A172 (cell line): ENCODE measurements at regions not wholly inside any gene's neighbourhood (a gene's known extent, or its start where the extent isn't known, plus 50 kb on each side); places are given as distances from the start of the nearest gene placed in this dataset.
A peak's percentile ranks its signal among the peaks of the same experiment; 100 is the strongest.
"Not testable (repeated sequence)": the region's sequence is repeated elsewhere in the genome, so short reads cannot be mapped to it uniquely, and the experiment has no call there.

Experiments
- DNase-seq: peaks from one replicate; pipeline ENCODE4 v3.0.0-alpha.2; 2015; ENCODE audit warnings: low spot score

GRCh38 chr9:110093417-110093816 is 114.5 kb downstream of the C9orf152 start:
- no peak for DNase-seq

- DNase-seq, result no peak
These were observed 114.1 kb downstream of the C9orf152 start for GRCh38 chr9:110093871-110094270.

DNA sequence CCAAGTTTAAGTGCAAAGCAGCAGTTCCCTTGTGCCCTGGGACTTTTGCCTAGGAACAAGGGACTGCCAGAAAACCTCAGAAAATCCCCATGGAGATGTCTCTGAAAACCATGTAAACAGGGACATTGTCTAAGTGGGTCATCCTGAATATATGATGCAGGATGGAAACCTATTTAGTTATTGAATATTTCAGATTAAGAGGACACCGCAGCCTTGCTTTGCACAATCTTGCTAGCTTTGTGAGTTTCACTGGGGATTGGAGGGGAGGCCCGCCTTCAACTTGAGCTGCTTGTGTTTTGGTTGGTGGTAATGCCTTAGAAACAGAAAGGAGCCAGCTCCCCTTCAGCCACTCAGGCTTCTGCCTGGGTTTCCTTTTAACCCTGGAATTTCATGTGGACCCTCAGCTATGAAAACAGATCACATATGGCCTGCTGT is 112.8 kb downstream of the C9orf152 start:
- DNase-seq, result no peak

- DNase-seq, result no peak
These were observed 112.2 kb downstream of the C9orf152 start for GRCh38 chr9:110095776-110096175.

GRCh38 chr9:110096674-110097073 is 111.3 kb downstream of the C9orf152 start:
- DNase-seq, result not testable (repeated sequence)

DNA sequence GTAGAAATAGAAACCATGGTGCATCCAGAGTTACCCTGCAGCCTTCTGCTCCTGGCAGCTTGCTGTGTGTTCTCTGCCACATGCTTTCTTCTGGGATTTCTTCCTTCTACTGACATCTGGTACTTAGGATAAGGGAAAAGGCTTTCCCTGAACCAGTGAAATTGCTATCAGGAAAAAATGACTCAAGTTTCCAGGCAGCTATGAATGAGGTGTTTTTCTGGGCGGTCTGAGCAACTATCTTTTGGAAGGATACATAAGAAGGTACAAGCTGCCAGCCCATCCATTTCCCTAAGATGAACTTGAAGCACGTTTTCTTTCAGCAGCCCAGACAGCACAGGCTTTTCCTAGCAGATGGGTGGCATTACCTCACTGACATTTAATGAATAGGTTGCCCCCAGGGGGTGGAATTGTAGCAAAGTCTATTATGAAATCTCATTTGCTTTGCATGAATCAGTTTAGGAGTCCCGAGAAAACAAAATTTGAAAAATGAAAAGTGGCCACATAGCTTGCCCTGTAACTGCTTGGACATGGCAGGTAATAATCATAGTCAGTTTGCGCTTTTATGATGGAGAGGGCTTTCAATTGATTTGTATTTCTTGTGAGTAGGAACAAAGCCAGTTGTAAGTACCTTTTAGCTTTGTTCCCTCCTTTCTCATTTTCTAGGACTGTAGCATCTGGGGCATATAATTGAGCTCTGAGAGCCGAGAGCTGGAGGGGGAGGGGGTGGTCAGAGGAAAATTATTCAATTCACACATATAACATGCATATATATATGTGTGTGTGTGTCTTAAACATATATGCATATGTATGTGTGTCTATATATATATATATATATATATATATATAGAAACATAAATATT is 108.5 kb downstream of the C9orf152 start:
- peak; percentile 60 for DNase-seq

DNA sequence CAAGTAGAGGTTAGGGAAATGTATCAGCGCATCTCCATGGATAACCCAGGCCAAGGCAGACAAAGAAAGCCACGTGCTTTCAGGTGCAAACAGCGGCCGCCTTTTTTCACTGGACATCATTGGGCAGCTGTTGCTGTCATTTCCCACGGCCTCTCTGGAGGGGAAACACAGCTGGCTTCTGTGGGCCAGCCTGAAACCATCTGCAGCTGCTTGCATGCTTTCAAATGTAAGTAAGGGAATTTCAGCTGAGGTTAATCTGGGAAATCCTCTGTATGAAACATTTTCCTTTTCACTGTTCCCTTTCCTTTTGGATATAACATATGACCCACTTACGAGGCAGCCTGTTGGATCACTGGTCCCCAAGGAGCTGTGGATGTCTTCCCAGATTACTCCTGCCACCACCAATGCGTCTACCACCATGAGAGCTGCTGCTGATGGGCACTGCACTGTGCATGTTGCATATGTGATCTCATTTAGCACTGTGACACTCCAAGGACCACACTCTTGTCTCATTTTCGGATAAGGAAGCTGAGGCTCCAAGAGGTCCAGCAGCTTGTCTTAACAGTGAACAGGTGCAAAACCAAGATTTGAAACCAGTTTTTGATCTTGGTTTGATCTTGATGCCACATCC is 106.3 kb downstream of the C9orf152 start:
- DNase-seq, result no peak

DNA sequence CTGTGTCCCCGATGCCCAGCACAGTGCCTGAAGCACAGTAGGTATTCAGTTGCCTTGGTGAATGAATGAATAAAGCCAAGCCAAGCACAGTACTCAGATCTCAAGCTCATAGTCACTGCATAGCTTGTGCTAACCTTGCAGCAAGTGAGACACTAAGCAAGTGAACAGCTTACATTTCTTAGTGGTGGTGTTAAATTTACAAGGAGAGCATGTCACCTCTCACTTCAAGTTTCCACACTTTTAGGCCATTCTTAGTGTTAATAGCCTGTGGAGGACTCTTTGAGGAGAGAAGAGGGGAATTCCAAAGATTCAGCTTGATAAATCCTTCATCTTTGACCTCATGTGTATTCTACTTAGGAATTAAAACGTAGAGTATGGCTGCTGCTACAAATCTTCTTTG is 104.7 kb downstream of the C9orf152 start:
- peak; percentile 38 for DNase-seq

GRCh38 chr9:110104261-110104809 is 103.6 kb downstream of the C9orf152 start:
- DNase-seq, result no peak

DNA sequence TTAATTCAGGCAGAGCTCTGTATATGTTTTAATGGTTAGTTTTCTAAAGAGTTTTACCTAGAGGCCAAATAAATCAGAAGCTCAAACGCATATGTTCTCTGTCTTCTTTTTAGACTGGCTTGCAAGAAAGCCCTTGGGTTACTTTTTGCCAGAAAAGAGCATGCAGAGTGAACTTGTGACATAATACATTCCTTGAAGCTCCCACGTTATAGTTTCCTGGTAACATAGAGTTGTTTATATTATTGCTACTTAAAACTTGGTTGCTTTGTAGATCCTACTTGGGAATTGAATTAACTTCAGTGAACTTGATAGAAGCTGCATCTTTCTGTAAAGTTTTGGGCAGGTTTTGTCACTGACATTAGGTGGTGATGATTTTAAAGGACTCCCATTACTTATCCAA is 102.9 kb downstream of the C9orf152 start:
- DNase-seq, result no peak

- DNase-seq, result no peak
These were observed 101.3 kb downstream of the C9orf152 start for GRCh38 chr9:110106661-110107060.

DNA sequence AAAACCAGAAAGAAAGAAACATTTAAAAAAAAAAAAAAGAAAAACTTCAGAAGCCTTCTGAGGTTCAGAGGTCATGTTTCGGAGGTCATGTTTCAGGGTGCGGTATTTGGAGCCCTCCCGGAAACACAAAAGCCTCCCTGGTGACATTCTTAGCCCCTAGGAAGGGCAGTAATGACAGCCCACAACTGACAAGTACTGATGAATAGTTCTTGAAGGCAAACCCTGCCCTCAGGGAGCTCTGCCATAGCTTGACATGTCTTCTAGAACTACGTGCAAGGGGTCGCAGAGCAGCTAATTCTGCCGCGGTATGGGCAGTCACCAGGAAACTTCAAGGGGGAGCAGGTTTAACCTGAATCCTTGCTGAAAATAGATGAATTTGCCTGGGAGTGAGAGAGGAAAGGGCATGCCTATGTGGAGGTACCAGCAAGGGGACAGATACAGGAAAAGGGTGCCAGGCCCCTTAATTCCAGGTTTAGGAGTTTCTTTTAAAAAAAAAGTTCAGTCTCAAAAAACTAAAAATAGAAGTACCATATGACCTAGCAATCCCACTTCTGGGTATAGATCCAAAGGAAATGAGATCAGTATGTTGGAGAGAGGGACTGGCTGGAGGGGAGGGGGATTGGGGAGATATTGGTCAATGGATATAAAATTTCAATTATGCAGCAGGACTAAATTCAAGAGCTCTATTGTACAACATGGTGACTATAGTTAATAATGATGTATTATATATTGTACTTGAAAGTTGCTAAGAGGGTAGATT is 98.4 kb downstream of the C9orf152 start:
- DNase-seq, result no peak

GRCh38 chr9:110110154-110110553 is 97.8 kb downstream of the C9orf152 start:
- DNase-seq, result no peak

- DNase-seq, result no peak
These were observed 96.1 kb downstream of the C9orf152 start for GRCh38 chr9:110111868-110112267.

GRCh38 chr9:110112792-110113191 is 95.2 kb downstream of the C9orf152 start:
- DNase-seq, result no peak

- no peak for DNase-seq
These were observed 93.7 kb downstream of the C9orf152 start for GRCh38 chr9:110114086-110114858.

- no peak for DNase-seq
These were observed 93.1 kb downstream of the C9orf152 start for GRCh38 chr9:110114859-110115201.

DNA sequence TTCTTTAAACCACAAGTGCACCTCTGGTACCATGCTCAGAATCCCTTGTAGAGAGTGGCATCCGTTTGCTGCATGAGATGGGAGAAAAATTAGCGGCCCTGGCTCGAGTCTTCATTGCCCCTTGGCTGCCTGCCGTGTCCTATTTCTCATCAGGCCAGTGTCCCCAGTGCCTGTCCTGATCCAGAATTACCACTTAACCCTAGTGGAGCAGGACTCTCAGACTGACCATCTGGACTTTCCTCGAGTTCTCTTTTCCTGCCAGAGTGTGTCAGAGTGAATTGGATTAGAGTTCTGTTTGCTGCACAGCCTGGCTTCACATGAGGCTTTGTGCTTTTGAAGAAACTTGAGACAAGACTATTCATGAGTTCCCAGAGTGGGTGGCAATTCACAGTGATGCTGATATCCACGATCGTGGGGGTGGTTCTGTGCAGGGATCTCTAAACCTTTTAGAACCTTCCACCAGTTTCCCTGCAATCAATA is 92.6 kb downstream of the C9orf152 start:
- DNase-seq, result no peak

DNA sequence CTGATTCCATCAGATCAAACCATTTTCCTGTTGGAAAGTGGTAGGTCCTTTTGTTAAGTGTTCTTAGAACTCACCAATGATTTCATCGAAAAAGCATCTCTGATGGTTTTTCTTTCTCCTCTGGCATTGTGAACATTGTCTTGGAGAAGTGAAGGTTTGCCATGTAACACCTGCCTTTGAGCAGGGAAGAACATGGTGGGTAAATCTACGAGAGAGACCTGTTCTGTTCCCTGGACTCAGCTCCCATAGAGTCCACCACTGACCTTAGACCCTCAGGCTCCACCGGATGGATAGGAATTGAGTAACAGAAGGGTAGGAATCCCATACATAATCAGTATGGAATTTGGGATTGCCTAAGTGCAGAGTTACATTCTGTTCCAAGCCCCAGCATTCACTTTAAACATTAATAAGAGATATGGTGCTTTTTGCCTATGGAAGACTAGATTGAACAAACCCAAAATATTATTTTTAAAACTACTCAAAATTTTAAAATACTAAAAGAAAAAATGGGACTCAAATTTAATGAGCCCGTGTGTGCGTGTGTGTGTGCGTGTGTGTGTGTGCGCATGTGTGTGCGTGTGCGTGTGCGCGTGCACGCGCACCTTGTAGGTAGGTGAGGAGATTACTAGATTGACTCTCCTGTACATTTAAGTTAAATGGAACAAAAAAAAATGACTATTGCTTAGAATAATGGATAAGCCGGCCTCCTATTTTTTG is 92.0 kb downstream of the C9orf152 start:
- DNase-seq, result no peak

DNA sequence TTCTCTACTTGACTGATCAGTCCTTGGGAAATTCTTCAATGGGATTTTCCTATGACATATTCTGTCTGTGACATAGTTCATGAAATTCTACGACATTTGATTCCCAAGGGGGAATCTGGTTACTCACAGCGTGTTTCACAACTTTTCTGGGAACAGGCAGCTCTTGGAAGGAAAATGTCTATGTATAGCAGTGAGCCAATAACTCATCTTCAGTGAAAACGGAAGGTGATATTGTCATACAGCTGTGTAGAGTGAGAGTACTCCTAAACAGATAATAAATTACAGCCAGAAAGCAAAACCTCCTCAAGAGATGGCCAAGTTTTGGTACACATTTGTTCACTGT is 91.4 kb downstream of the C9orf152 start:
- DNase-seq, result peak; percentile 73

- DNase-seq, result no peak
These were observed 86.8 kb downstream of the C9orf152 start for GRCh38 chr9:110121170-110121569.
